Gastrocnemius medialis (tissue), 4 donors: ENCODE measurements at regions not wholly inside any gene's neighbourhood (a gene's known extent, or its start where the extent isn't known, plus 50 kb on each side); places are given as distances from the start of the nearest gene placed in this dataset.

Source experiments
- ATAC-seq, 2 donors: fragments of 150-250 bp; one replicate each; pipeline ENCODE4 v1.9.1; 2016
- DNase-seq, 2 donors: peaks; one replicate each; pipeline ENCODE4 v3.0.0-alpha.2; 2019
- H3K27ac ChIP-seq, 4 donors: fragments of 200-600 bp; sonication (generic); 1 replicate in 1 of 4; 2 replicates in 3 of 4; pipeline ENCODE4 v1.5.1; 2016 to 2018; ENCODE audit warnings: mild to moderate bottlenecking in 2 of 4, moderate library complexity in 1 of 4
- H3K27me3 ChIP-seq, 3 donors: fragments of 200-600 bp; sonication (generic) in 2 of 3; 1 replicate in 1 of 3; 2 replicates in 2 of 3; pipeline versions ENCODE4 v1.5.1 to v1.6.0; 2016 to 2019; ENCODE audit warnings: mild to moderate bottlenecking in 1 of 3, moderate library complexity in 1 of 3
- H3K36me3 ChIP-seq, 2 donors: fragments of 200-600 bp; sonication (generic) in 1 of 2; one replicate each; pipeline ENCODE4 v1.5.1; 2017 to 2018
- H3K4me1 ChIP-seq, 2 donors: fragments of 200-600 bp; sonication (generic) in 1 of 2; one replicate each; pipeline ENCODE4 v1.5.1; 2016 to 2017; ENCODE audit warnings: mild to moderate bottlenecking in 2 of 2
- H3K4me3 ChIP-seq, 4 donors: fragments of 200-600 bp; sonication (generic) in 3 of 4; 1 replicate in 1 of 4; 2 replicates in 3 of 4; pipeline ENCODE4 v1.5.1; 2016 to 2019; ENCODE audit warnings: mild to moderate bottlenecking in 2 of 4
- H3K9me3 ChIP-seq, 3 donors: fragments of 200-600 bp; sonication (generic) in 2 of 3; 1 replicate in 1 of 3; 2 replicates in 2 of 3; pipeline ENCODE4 v1.5.1; 2016 to 2019
- CTCF ChIP-seq, 5 experiments: fragments of 450-650 bp in 3 of 5; fragments of 200-600 bp in 2 of 5; sonication (generic) in 2 of 5; IDR thresholded peaks in 4 of 5; conservative IDR thresholded peaks in 1 of 5; 1 replicate in 4 of 5; 2 replicates in 1 of 5; pipeline ENCODE4 v1.5.1; 2016 to 2019; ENCODE audit warnings: antibody characterized with exemption in 5 of 5, mild to moderate bottlenecking in 3 of 5, moderate library complexity in 3 of 5
- POLR2A ChIP-seq, 2 donors: fragments of 450-650 bp; IDR thresholded peaks; one replicate each; pipeline ENCODE4 v1.6.1; 2017; ENCODE audit warnings: antibody characterized with exemption in 2 of 2, mild to moderate bottlenecking in 2 of 2, moderate library complexity in 2 of 2
- in situ Hi-C, 4 donors: fragments of 200-750 bp; cut with MboI; loops; one replicate each; pipeline versions ENCODE4 v1.15.0 to v1.8.0; 2017; ENCODE audit warnings: low sequenced_read_pairs in 4 of 4
- intact Hi-C: fragments of 100-400 bp; cut with DNase I; formaldehyde crosslinking; loops from one replicate; pipeline ENCODE4 v1.15.1; 2023; ENCODE audit warnings: low total_unique reads

- Histone ChIP-seq H3K4me1 (no peaks in the 10 kb centered on the region), H3K4me3 (no peak overlapping the region), H3K27me3 (peaks cover 0 to 13% (median 0%) of the 10 kb centered on the region in 3 donors), H3K36me3 (no peaks in the 10 kb centered on the region), H3K27ac (no peak overlapping the region), H3K9me3 (peaks cover 0 to 3% (median under 1%) of the 10 kb centered on the region in 3 donors)
- TF ChIP-seq POLR2A (IDR thresholded peaks at IDR 0.05): no peak
- no peak for TF ChIP-seq CTCF (IDR thresholded peaks at IDR 0.05 in 4 of 5, conservative IDR thresholded peaks at IDR 0.05 in 1 of 5)
- intact Hi-C loops (no loop called here), in situ Hi-C loops (no loop called here)
- ATAC-seq (no peak), DNase-seq (no peak)
These were observed 130.8 kb downstream of the DNAJB6 start for GRCh38 chr7:157467496-157468212.

GRCh38 chr7:157468221-157469111 lies 131.7 kb downstream of the DNAJB6 start:
- no peak for ATAC-seq
- intact Hi-C loops: no loop called here
- peaks cover 0 to 13% (median 0%) of the 10 kb centered on the region in 3 donors for H3K27me3 ChIP-seq

GRCh38 chr7:157469181-157470016 lies 132.6 kb downstream of the DNAJB6 start:
- TF ChIP-seq CTCF (IDR thresholded peaks at IDR 0.05 in 4 of 5, conservative IDR thresholded peaks at IDR 0.05 in 1 of 5): no peak
- TF ChIP-seq POLR2A (IDR thresholded peaks at IDR 0.05): no peak
- Histone ChIP-seq H3K4me3 (no peak overlapping the region), H3K27ac (no peak overlapping the region), H3K9me3 (peaks cover 3 to 7% (median 6%) of the 10 kb centered on the region in 3 donors), H3K36me3 (no peaks in the 10 kb centered on the region), H3K4me1 (no peaks in the 10 kb centered on the region), H3K27me3 (peaks cover 0 to 13% (median 0%) of the 10 kb centered on the region in 3 donors)
- intact Hi-C loops (no loop called here), in situ Hi-C loops (no loop called here)
- no peak for DNase-seq
- ATAC-seq: no peak

More at GRCh38 chr7:157468221-157469111, 131.7 kb downstream of the DNAJB6 start:
- in situ Hi-C loops: no loop called here
- no peak overlapping the region for H3K27ac ChIP-seq
- no peak overlapping the region for H3K4me3 ChIP-seq
- peak in 1 of 2 donors; percentile 4 for DNase-seq
- TF ChIP-seq CTCF (IDR thresholded peaks at IDR 0.05 in 4 of 5, conservative IDR thresholded peaks at IDR 0.05 in 1 of 5) (no peak), POLR2A (IDR thresholded peaks at IDR 0.05) (no peak)
- no peaks in the 10 kb centered on the region for H3K36me3 ChIP-seq
- peaks cover 3 to 6% (median 4%) of the 10 kb centered on the region in 3 donors for H3K9me3 ChIP-seq
- H3K4me1 ChIP-seq: no peaks in the 10 kb centered on the region

- in situ Hi-C loops: no loop called here
- no peak for DNase-seq
These were observed 133.2 kb downstream of the DNAJB6 start for GRCh38 chr7:157470017-157470322.

More at GRCh38 chr7:157470017-157470322, 133.2 kb downstream of the DNAJB6 start:
- Histone ChIP-seq H3K9me3 (peaks cover 3 to 7% (median 6%) of the 10 kb centered on the region in 3 donors), H3K36me3 (no peaks in the 10 kb centered on the region), H3K27me3 (peaks cover 0 to 8% (median 0%) of the 10 kb centered on the region in 3 donors), H3K4me3 (no peak overlapping the region), H3K27ac (no peak overlapping the region), H3K4me1 (no peaks in the 10 kb centered on the region)
- no peak for ATAC-seq
- intact Hi-C loops: no loop called here
- TF ChIP-seq POLR2A (IDR thresholded peaks at IDR 0.05) (no peak), CTCF (IDR thresholded peaks at IDR 0.05 in 4 of 5, conservative IDR thresholded peaks at IDR 0.05 in 1 of 5) (no peak)
